DND-41 (cell line): ENCODE measurements at regions not wholly inside any gene's neighbourhood (a gene's known extent, or its start where the extent isn't known, plus 50 kb on each side); places are given as distances from the start of the nearest gene placed in this dataset.

Source experiments
- EZH2 ChIP-seq: IDR thresholded peaks from 3 replicates; pipeline ENCODE4 v1.6.1; 2012; ENCODE audit warnings: borderline replicate concordance, low read depth, mild to moderate bottlenecking, moderate library complexity, low read length, inconsistent platforms; ENCODE audit not compliant: severe bottlenecking
- TF ChIP-seq, protein P1 (sequence below): IDR thresholded peaks from 2 replicates; pipeline ENCODE4 v1.5.1; 2012; ENCODE audit warnings: borderline replicate concordance, low read length, moderate library complexity, mild to moderate bottlenecking; ENCODE audit not compliant: poor library complexity, severe bottlenecking; ENCODE audit errors: extremely low read depth

DNA sequence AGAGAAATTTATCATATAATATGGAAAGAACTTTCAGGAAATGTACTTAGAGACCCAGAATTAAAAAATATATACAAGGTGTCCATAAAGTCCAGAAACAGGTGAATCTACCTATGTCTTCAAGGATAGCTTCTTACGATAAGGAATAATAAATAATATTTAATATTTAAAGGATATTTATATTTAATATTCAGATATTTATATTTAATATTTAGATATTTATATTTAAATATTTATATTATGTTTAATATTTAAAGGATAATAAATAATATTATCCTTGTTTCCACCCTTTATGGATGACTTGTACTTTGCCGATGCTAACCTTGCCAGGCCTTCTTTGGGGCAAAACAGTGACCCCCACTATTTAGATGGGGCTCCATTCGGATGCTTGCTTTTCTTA, 169.5 kb upstream of the CADM1 start:
- no peak for TF ChIP-seq EZH2
- TF ChIP-seq, protein P1, sequence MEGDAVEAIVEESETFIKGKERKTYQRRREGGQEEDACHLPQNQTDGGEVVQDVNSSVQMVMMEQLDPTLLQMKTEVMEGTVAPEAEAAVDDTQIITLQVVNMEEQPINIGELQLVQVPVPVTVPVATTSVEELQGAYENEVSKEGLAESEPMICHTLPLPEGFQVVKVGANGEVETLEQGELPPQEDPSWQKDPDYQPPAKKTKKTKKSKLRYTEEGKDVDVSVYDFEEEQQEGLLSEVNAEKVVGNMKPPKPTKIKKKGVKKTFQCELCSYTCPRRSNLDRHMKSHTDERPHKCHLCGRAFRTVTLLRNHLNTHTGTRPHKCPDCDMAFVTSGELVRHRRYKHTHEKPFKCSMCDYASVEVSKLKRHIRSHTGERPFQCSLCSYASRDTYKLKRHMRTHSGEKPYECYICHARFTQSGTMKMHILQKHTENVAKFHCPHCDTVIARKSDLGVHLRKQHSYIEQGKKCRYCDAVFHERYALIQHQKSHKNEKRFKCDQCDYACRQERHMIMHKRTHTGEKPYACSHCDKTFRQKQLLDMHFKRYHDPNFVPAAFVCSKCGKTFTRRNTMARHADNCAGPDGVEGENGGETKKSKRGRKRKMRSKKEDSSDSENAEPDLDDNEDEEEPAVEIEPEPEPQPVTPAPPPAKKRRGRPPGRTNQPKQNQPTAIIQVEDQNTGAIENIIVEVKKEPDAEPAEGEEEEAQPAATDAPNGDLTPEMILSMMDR, result no peak
